ENCODE measurements at regions not wholly inside any gene's neighbourhood (a gene's known extent, or its start where the extent isn't known, plus 50 kb on each side); places are given as distances from the start of the nearest gene placed in this dataset.
"Not testable (repeated sequence)": the region's sequence is repeated elsewhere in the genome, so short reads cannot be mapped to it uniquely, and the experiment has no call there.

GRCh38 chr9:97790542-97790941 is 62.5 kb upstream of the FOXE1 start:
- TF ChIP-seq POLR2A (IDR thresholded peaks at IDR 0.05) (no peak), EP300 (IDR thresholded peaks at IDR 0.05) (no peak), CTCF (IDR thresholded peaks at IDR 0.05) (no peak)
- no peak overlapping the region for H3K27ac ChIP-seq
- 81 to 84% methylated on average over 5 of the region's 5 CpGs for WGBS, 2 donors
- no peaks in the 10 kb centered on the region for H3K4me1 ChIP-seq
- H3K9me3 ChIP-seq, result no peaks in the 10 kb centered on the region
- H3K27me3 ChIP-seq, result no peaks in the 10 kb centered on the region
- no peak overlapping the region for H3K4me3 ChIP-seq
- DNase-seq (ENCODE audit: low spot score in 2 of 2), result no peak
- no peaks in the 10 kb centered on the region for H3K36me3 ChIP-seq

- Histone ChIP-seq H3K27ac (no peak overlapping the region), H3K4me3 (no peak overlapping the region), H3K4me1 (no peaks in the 10 kb centered on the region), H3K27me3 (no peaks in the 10 kb centered on the region), H3K36me3 (no peaks in the 10 kb centered on the region), H3K9me3 (peaks cover 0 to 4% (median 0%) of the 10 kb centered on the region in 4 donors)
- no peak for TF ChIP-seq EP300 (IDR thresholded peaks at IDR 0.05)
- no peak for TF ChIP-seq CTCF (IDR thresholded peaks at IDR 0.05)
- no peak for TF ChIP-seq POLR2A (IDR thresholded peaks at IDR 0.05)
- 66 to 69% methylated on average over 4 of the region's 4 CpGs for WGBS, 2 donors
- DNase-seq (ENCODE audit: low spot score in 2 of 2), result no peak
These were observed 61.5 kb upstream of the FOXE1 start for GRCh38 chr9:97791542-97791941.

GRCh38 chr9:97793067-97793466 is 60.0 kb upstream of the FOXE1 start:
- H3K27me3 ChIP-seq, result no peaks in the 10 kb centered on the region

GRCh38 chr9:97794666-97795065 is 58.4 kb upstream of the FOXE1 start:
- Histone ChIP-seq H3K27ac (no peak overlapping the region), H3K36me3 (no peaks in the 10 kb centered on the region), H3K4me3 (no peak overlapping the region), H3K4me1 (no peaks in the 10 kb centered on the region), H3K27me3 (no peaks in the 10 kb centered on the region), H3K9me3 (peaks cover 0 to 4% (median 0%) of the 10 kb centered on the region in 4 donors)
- 83 to 86% methylated on average over 1 of the region's 1 CpG for WGBS, 2 donors
- TF ChIP-seq EP300 (IDR thresholded peaks at IDR 0.05) (no peak), CTCF (IDR thresholded peaks at IDR 0.05) (no peak), POLR2A (IDR thresholded peaks at IDR 0.05) (no peak)
- DNase-seq (ENCODE audit: low spot score in 2 of 2), result no peak

More at GRCh38 chr9:97793067-97793466, 60.0 kb upstream of the FOXE1 start:
- H3K36me3 ChIP-seq, result no peaks in the 10 kb centered on the region
- no peak overlapping the region for H3K4me3 ChIP-seq
- H3K9me3 ChIP-seq, result peaks cover 0 to 4% (median 0%) of the 10 kb centered on the region in 4 donors
- WGBS, 2 donors, result 83 to 88% methylated on average over 1 of the region's 1 CpG
- H3K4me1 ChIP-seq, result no peaks in the 10 kb centered on the region
- H3K27ac ChIP-seq, result no peak overlapping the region
- TF ChIP-seq POLR2A (IDR thresholded peaks at IDR 0.05), result no peak
- no peak for DNase-seq (ENCODE audit: low spot score in 2 of 2)

GRCh38 chr9:97796176-97796575 is 56.9 kb upstream of the FOXE1 start:
- not testable (repeated sequence) for H3K27ac ChIP-seq; DNase-seq (ENCODE audit: low spot score in 2 of 2); H3K4me1 ChIP-seq; H3K4me3 ChIP-seq; H3K27me3 ChIP-seq; H3K36me3 ChIP-seq; H3K9me3 ChIP-seq
- 94 to 98% methylated on average over 16 to 20 of the region's 30 CpGs for WGBS, 2 donors

- Histone ChIP-seq H3K27me3 (peaks cover 0 to 28% of the 10 kb centered on the region in 2 donors), H3K4me1 (peaks cover 0 to 12% (median 0%) of the 10 kb centered on the region in 4 donors), H3K9me3 (peaks cover 0 to 2% (median 0%) of the 10 kb centered on the region in 4 donors), H3K4me3 (no peak overlapping the region), H3K36me3 (no peaks in the 10 kb centered on the region), H3K27ac (no peak overlapping the region)
- no peak for DNase-seq (ENCODE audit: low spot score in 2 of 2)
- 65 to 76% methylated on average over 1 of the region's 1 CpG for WGBS, 2 donors
- TF ChIP-seq POLR2A (IDR thresholded peaks at IDR 0.05), result no peak
- no peak for TF ChIP-seq EP300 (IDR thresholded peaks at IDR 0.05)
These were observed 51.8 kb upstream of the FOXE1 start for GRCh38 chr9:97801180-97801579.

GRCh38 chr9:97802276-97802675 is 50.8 kb upstream of the FOXE1 start:
- WGBS, 2 donors, result 78 to 84% methylated on average over 6 of the region's 6 CpGs
- no peak for DNase-seq (ENCODE audit: low spot score in 2 of 2)
- H3K27me3 ChIP-seq, result peaks cover 0 to 28% of the 10 kb centered on the region in 2 donors
- H3K27ac ChIP-seq, result no peak overlapping the region
- no peaks in the 10 kb centered on the region for H3K9me3 ChIP-seq
- TF ChIP-seq CTCF (IDR thresholded peaks at IDR 0.05), result no peak
- TF ChIP-seq POLR2A (IDR thresholded peaks at IDR 0.05), result no peak
- no peak for TF ChIP-seq EP300 (IDR thresholded peaks at IDR 0.05)
- H3K36me3 ChIP-seq, result no peaks in the 10 kb centered on the region
- peaks cover 0 to 12% (median 0%) of the 10 kb centered on the region in 4 donors for H3K4me1 ChIP-seq
- no peak overlapping the region for H3K4me3 ChIP-seq

Data from tibial nerve (tissue), 4 donors.